Adrenal gland (tissue), 5 donors: ENCODE measurements at regions not wholly inside any gene's neighbourhood (a gene's known extent, or its start where the extent isn't known, plus 50 kb on each side); places are given as distances from the start of the nearest gene placed in this dataset.

ENCODE experiments used
- CTCF ChIP-seq, 6 experiments: fragments of 450-650 bp in 4 of 6; fragments of 200-600 bp in 2 of 6; sonication (generic) in 1 of 6; IDR thresholded peaks; 1 replicate in 5 of 6; 2 replicates in 1 of 6; pipeline versions ENCODE4 v1.5.1 to v1.8.0; 2016 to 2021; ENCODE audit warnings: antibody characterized with exemption in 6 of 6, mild to moderate bottlenecking in 2 of 6, moderate library complexity in 1 of 6
- POLR2A ChIP-seq, 2 donors: fragments of 450-650 bp; IDR thresholded peaks; one replicate each; pipeline ENCODE4 v1.6.1; 2017; ENCODE audit warnings: antibody characterized with exemption in 2 of 2, mild to moderate bottlenecking in 2 of 2, moderate library complexity in 1 of 2
- donor health status: DM: no; HTN: no; CAD: no.

DNA sequence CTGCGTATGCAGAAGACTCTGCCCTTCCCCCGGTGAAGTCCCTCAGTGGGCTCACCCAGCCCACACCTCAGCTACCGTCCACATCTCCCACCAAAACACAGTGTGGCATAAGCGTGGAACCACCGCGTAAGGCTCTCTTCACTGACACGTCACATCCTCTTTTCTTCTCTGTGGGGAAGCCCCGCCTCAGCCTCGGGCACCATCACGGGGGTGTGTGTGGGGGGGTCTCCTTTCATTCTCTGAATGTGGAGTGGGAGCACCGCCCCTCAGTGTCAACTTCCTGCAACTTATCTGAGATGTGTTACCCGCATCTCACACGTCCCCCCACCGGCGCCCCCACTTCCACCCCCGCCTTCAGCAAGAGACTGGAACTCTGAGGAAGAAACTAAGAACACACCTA, 388.4 kb upstream of the JARID2 start:
- TF ChIP-seq CTCF (IDR thresholded peaks at IDR 0.05) (no peak), POLR2A (IDR thresholded peaks at IDR 0.05) (no peak)
